K562 (cell line): ENCODE measurements at regions not wholly inside any gene's neighbourhood (a gene's known extent, or its start where the extent isn't known, plus 50 kb on each side); places are given as distances from the start of the nearest gene placed in this dataset.

ENCODE experiments used
- CC2D1A ChIP-seq: fragments of 450-650 bp; IDR thresholded peaks from 2 replicates; pipeline ENCODE4 v1.6.1; 2017; ENCODE audit warnings: mild to moderate bottlenecking
- CCNT2 ChIP-seq: IDR thresholded peaks from 2 replicates; pipeline ENCODE4 v1.6.1; 2011; ENCODE audit warnings: borderline replicate concordance, low read depth, mild to moderate bottlenecking, moderate library complexity, mixed read lengths, low read length; ENCODE audit not compliant: insufficient read length; ENCODE audit errors: extremely low read depth
- CREB1 ChIP-seq, 2 experiments: sonication (generic) in 1 of 2; formaldehyde crosslinking in 1 of 2; IDR thresholded peaks; 2 replicates each; pipeline versions ENCODE4 v1.6.1 to v1.8.0; 2012 to 2022; ENCODE audit warnings: inconsistent platforms in 1 of 2, mild to moderate bottlenecking in 1 of 2, missing genetic modification reagents in 1 of 2, moderate library complexity in 1 of 2
- PCBP2 ChIP-seq: fragments of 200-400 bp; formaldehyde crosslinking; IDR thresholded peaks from 2 replicates; pipeline ENCODE4 v1.6.1; 2018; ENCODE audit warnings: low read length, low read depth, mild to moderate bottlenecking, moderate library complexity; ENCODE audit not compliant: poor library complexity, severe bottlenecking
- USF2 ChIP-seq: sonication (generic); formaldehyde crosslinking; IDR thresholded peaks from 2 replicates; pipeline ENCODE4 v1.5.0; 2020; ENCODE audit warnings: missing genetic modification reagents
- ZBTB7A ChIP-seq: IDR thresholded peaks from 2 replicates; pipeline ENCODE4 v1.6.1; 2011; ENCODE audit warnings: low read depth, mild to moderate bottlenecking, low read length, moderate library complexity, borderline replicate concordance; ENCODE audit not compliant: control insufficient read depth
- ZBTB8A ChIP-seq: fragments of 450-650 bp; IDR thresholded peaks from 2 replicates; pipeline ENCODE4 v1.6.1; 2018; ENCODE audit warnings: mild to moderate bottlenecking, moderate library complexity; ENCODE audit not compliant: partially characterized antibody
- ZNF384 ChIP-seq: IDR thresholded peaks from 2 replicates; pipeline ENCODE4 v1.6.1; 2012; ENCODE audit warnings: low read depth, low read length, improper control_type of control experiment
- ZNF592 ChIP-seq: fragments of 450-650 bp; IDR thresholded peaks from 2 replicates; pipeline ENCODE4 v1.6.1; 2017; ENCODE audit warnings: antibody characterized with exemption, mild to moderate bottlenecking
- TF ChIP-seq, protein P1 (sequence below): fragments of 450-650 bp; formaldehyde crosslinking; IDR thresholded peaks from 2 replicates; pipeline ENCODE4 v1.4.0; 2020; ENCODE audit warnings: mild to moderate bottlenecking, moderate library complexity

DNA sequence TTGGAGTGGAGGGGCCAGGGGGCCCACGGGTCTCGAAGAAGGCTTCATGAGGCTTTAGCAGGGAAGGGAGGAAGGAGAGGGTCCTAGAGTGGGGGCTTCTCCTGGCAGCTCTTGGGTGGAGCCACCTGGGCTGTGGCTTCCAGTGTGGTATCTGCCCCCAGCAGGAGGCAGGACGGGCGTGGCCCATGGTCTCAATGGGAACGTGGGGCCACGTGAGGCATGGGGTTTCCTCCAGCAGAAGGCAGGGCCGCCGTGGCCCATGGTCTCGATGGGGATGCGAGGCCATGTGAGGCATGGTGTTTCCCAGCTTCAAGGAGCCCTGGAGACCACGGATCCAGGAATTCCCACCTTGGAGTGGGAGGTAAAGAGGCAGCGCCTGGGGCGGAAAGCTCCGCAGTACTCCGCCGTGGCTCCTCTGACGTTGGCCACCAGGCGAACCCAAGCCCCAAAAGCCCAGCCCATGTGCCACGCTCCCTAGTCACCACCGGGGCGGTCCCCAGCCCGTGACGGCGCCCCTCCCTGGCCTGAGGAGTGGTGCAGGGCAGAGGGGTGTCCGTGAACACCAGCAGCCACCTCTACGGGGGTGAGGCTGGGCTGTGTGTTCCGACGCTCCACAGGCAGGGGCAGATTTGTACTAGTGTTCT lies 62.0 kb upstream of the GATA5 start (continued):
- TF ChIP-seq ZNF592: peak; percentile 71; the same call in 1 of the 2 replicates
- no peak for TF ChIP-seq CREB1 (IDR thresholded peaks at IDR 0.05)
- TF ChIP-seq CREB1 (CRISPR knock-in tag; IDR thresholded peaks at IDR 0.05): no peak
- no peak for TF ChIP-seq CC2D1A
- TF ChIP-seq ZNF384: no peak
- TF ChIP-seq PCBP2: no peak
- no peak for TF ChIP-seq CCNT2
- no peak for TF ChIP-seq ZBTB8A
- TF ChIP-seq ZBTB7A: no peak
- peak; percentile 74 for TF ChIP-seq USF2 (CRISPR knock-in tag)
- TF ChIP-seq, protein P1, sequence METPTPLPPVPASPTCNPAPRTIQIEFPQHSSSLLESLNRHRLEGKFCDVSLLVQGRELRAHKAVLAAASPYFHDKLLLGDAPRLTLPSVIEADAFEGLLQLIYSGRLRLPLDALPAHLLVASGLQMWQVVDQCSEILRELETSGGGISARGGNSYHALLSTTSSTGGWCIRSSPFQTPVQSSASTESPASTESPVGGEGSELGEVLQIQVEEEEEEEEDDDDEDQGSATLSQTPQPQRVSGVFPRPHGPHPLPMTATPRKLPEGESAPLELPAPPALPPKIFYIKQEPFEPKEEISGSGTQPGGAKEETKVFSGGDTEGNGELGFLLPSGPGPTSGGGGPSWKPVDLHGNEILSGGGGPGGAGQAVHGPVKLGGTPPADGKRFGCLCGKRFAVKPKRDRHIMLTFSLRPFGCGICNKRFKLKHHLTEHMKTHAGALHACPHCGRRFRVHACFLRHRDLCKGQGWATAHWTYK: 0 out of 2 replicates have a peak, but pooled peaks have one; percentile 55
